Natural killer cell (primary cell): ENCODE measurements at regions not wholly inside any gene's neighbourhood (a gene's known extent, or its start where the extent isn't known, plus 50 kb on each side); places are given as distances from the start of the nearest gene placed in this dataset.

Source experiments
- ATAC-seq, 3 donors: fragments of 150-1000 bp in 2 of 3; fragments of 200-7000 bp in 1 of 3; cut with Tn5 transposase; 1 replicate in 1 of 3; 2 replicates in 2 of 3; pipeline ENCODE4 v1.10.0; 2021; ENCODE audit warnings: mild to moderate bottlenecking in 2 of 3, moderate library complexity in 2 of 3
- DNase-seq, 2 donors: peaks; one replicate each; pipeline versions ENCODE4 v3.0.0 to v3.0.0-alpha.2; 2013 to 2021; ENCODE audit warnings: mixed read lengths in 1 of 2
- H3K27ac ChIP-seq: one replicate; pipeline ENCODE4 v1.5.1; 2013; ENCODE audit warnings: mild to moderate bottlenecking, low read length
- H3K27me3 ChIP-seq: one replicate; pipeline ENCODE4 v1.6.1; 2013; ENCODE audit warnings: low read length; ENCODE audit not compliant: control insufficient read depth, insufficient read depth
- H3K36me3 ChIP-seq: one replicate; pipeline ENCODE4 v1.6.1; 2013; ENCODE audit warnings: low read length; ENCODE audit not compliant: control insufficient read depth, insufficient read depth
- H3K4me1 ChIP-seq: one replicate; pipeline ENCODE4 v1.6.1; 2013; ENCODE audit warnings: low read length; ENCODE audit not compliant: control insufficient read depth, insufficient read depth
- H3K4me3 ChIP-seq: one replicate; pipeline ENCODE4 v1.5.1; 2013; ENCODE audit warnings: low read length
- H3K9me3 ChIP-seq: one replicate; pipeline ENCODE4 v1.6.1; 2013; ENCODE audit warnings: low read length; ENCODE audit not compliant: control insufficient read depth, insufficient read depth
- H3K27ac Mint-ChIP-seq, 2 donors: one replicate each; pipeline ENCODE4 v1.8.0; 2022; ENCODE audit warnings: mild to moderate bottlenecking in 2 of 2, mixed read lengths in 2 of 2, moderate library complexity in 1 of 2
- H3K27me3 Mint-ChIP-seq, 2 donors: one replicate each; pipeline ENCODE4 v1.8.0; 2022; ENCODE audit warnings: low read depth in 2 of 2, mixed read lengths in 2 of 2
- H3K36me3 Mint-ChIP-seq: one replicate; pipeline ENCODE4 v1.8.0; 2022; ENCODE audit warnings: mixed read lengths
- H3K4me1 Mint-ChIP-seq, 2 donors: one replicate each; pipeline ENCODE4 v1.8.0; 2022; ENCODE audit warnings: mixed read lengths in 2 of 2
- H3K4me3 Mint-ChIP-seq: one replicate; pipeline ENCODE4 v1.8.0; 2022; ENCODE audit warnings: mild to moderate bottlenecking, moderate library complexity, mixed read lengths
- H3K9me3 Mint-ChIP-seq, 2 donors: one replicate each; pipeline ENCODE4 v1.8.0; 2022; ENCODE audit warnings: mixed read lengths in 2 of 2
- WGBS: methylation state at CpG from one replicate; pipeline ENCODE4 v1.1.7; 2013; ENCODE audit warnings: missing lambda C conversion rate; ENCODE audit not compliant: insufficient coverage; 5-methylcytosine and 5-hydroxymethylcytosine counted together
- intact Hi-C: fragments of 100-400 bp; cut with micrococcal nuclease; formaldehyde crosslinking; loops from one replicate; pipeline ENCODE4 v1.14.2; 2022
- TF ChIP-seq, protein P1 (sequence below): fragments of 200-600 bp; IDR thresholded peaks from one replicate; pipeline ENCODE4 v1.8.0; 2022; ENCODE audit warnings: antibody characterized with exemption

DNA sequence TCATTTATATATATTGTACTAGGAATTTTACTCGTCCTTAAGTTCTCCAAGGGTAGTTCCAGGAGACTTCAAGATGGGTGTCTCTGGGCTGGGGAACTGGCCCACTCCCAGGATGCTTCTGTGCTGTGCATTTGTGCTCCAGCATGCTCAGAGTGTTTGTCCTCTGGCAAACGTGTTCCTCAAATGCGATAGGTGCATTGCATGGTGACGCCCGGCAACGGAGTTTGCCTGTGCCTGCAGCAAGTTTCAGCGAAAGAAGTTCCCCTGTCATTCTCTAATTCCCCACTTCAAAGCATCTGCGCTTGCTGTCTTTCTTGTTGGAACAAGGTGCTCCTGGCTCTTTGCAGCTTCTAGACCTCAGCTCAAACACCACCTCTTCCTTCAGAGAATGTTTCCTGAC is 465.1 kb downstream of the GALR1 start:
- no peaks in the 10 kb centered on the region for H3K27me3 ChIP-seq
- ATAC-seq (no peak), DNase-seq (no peak)
- no peaks in the 10 kb centered on the region for H3K9me3 ChIP-seq
- Mint-ChIP-seq H3K27me3 (peaks cover 19 to 40% of the 10 kb centered on the region in 2 donors), H3K4me3 (no peak overlapping the region), H3K4me1 (no peaks in the 10 kb centered on the region), H3K27ac (no peak overlapping the region), H3K9me3 (no peaks in the 10 kb centered on the region), H3K36me3 (no peaks in the 10 kb centered on the region)
- H3K4me1 ChIP-seq: no peaks in the 10 kb centered on the region
- TF ChIP-seq, protein P1, sequence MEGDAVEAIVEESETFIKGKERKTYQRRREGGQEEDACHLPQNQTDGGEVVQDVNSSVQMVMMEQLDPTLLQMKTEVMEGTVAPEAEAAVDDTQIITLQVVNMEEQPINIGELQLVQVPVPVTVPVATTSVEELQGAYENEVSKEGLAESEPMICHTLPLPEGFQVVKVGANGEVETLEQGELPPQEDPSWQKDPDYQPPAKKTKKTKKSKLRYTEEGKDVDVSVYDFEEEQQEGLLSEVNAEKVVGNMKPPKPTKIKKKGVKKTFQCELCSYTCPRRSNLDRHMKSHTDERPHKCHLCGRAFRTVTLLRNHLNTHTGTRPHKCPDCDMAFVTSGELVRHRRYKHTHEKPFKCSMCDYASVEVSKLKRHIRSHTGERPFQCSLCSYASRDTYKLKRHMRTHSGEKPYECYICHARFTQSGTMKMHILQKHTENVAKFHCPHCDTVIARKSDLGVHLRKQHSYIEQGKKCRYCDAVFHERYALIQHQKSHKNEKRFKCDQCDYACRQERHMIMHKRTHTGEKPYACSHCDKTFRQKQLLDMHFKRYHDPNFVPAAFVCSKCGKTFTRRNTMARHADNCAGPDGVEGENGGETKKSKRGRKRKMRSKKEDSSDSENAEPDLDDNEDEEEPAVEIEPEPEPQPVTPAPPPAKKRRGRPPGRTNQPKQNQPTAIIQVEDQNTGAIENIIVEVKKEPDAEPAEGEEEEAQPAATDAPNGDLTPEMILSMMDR: no peak
- WGBS: 91% methylated on average over 8 of the region's 8 CpGs
- H3K36me3 ChIP-seq: no peaks in the 10 kb centered on the region
- H3K27ac ChIP-seq: no peak overlapping the region
- intact Hi-C loops: no loop called here
- H3K4me3 ChIP-seq: no peak overlapping the region

DNA sequence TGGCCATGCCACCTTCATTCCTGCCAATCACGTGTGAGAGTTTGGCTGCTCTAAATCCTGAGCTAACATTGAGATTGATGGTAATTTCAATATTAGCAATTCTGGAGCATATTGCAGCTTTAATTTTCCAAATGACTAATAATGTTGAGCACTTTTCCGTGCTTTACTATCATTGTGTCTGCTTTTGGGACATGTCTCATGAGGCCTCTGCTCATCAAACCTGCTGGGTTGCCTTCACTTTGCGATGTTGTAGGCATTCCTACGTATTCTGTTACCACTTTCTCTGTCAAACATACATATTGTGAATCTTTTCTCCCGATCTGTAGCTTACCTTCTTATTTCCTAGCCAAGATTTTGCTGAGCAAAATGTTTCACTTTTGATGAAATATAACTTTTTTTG is 466.6 kb downstream of the GALR1 start:
- no peak overlapping the region for H3K4me3 ChIP-seq
- 85% methylated on average over 4 of the region's 5 CpGs for WGBS
- H3K4me3 Mint-ChIP-seq: no peak overlapping the region
- H3K4me1 ChIP-seq: no peaks in the 10 kb centered on the region
- H3K27me3 Mint-ChIP-seq: peaks cover 15 to 33% of the 10 kb centered on the region in 2 donors
- H3K27ac ChIP-seq: no peak overlapping the region
- TF ChIP-seq, protein P1: no peak
- H3K4me1 Mint-ChIP-seq: no peaks in the 10 kb centered on the region
- ATAC-seq (no peak), DNase-seq (no peak)
- intact Hi-C loops: no loop called here
- no peaks in the 10 kb centered on the region for H3K9me3 Mint-ChIP-seq
- H3K9me3 ChIP-seq: no peaks in the 10 kb centered on the region
- no peak overlapping the region for H3K27ac Mint-ChIP-seq
- no peaks in the 10 kb centered on the region for H3K36me3 Mint-ChIP-seq
- no peaks in the 10 kb centered on the region for H3K27me3 ChIP-seq
- no peaks in the 10 kb centered on the region for H3K36me3 ChIP-seq

DNA sequence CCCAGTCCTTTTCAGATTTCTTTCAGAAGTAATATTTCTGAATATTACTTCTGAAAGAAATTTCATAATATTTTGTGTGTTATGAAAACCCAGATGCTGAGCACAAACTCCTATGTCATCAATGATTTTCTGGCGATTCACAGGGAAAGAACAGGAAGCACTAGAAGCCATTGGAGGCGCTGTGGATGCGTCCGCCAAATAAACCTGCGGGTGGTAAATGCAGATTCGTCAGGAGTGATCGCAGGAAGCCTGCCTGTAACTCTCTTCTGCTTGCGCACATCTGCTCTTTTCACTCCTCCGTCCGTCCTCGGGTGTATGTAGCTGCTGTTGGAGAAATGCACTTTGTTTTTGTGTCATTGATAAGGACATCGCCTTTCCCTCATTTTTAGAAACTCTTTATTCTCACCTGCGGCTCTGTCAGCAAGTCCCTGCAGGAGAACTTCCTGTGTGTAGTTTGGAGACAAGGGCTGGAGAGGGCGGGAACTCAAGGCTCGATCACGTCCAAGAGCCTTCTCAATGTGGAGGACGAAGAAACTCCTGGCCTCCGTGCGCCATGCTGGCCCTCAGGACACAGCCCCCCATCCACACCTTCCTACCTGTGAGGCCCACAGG is 483.8 kb downstream of the GALR1 start:
- ATAC-seq (no peak), DNase-seq (no peak)
- H3K4me3 Mint-ChIP-seq: no peak overlapping the region
- peaks cover 2% of the 10 kb centered on the region for H3K27me3 ChIP-seq
- WGBS: 86% methylated on average over 14 of the region's 19 CpGs
- no peaks in the 10 kb centered on the region for H3K36me3 Mint-ChIP-seq
- no peak overlapping the region for H3K27ac ChIP-seq
- no peaks in the 10 kb centered on the region for H3K9me3 Mint-ChIP-seq
- no peaks in the 10 kb centered on the region for H3K36me3 ChIP-seq
- H3K4me1 ChIP-seq: no peaks in the 10 kb centered on the region
- H3K27ac Mint-ChIP-seq: no peak overlapping the region
- H3K4me3 ChIP-seq: no peak overlapping the region
- H3K9me3 ChIP-seq: no peaks in the 10 kb centered on the region
- TF ChIP-seq, protein P1: no peak
- intact Hi-C loops: no loop called here
- H3K27me3 Mint-ChIP-seq: peaks cover 4 to 62% of the 10 kb centered on the region in 2 donors
- peaks cover 6 to 9% of the 10 kb centered on the region in 2 donors for H3K4me1 Mint-ChIP-seq

DNA sequence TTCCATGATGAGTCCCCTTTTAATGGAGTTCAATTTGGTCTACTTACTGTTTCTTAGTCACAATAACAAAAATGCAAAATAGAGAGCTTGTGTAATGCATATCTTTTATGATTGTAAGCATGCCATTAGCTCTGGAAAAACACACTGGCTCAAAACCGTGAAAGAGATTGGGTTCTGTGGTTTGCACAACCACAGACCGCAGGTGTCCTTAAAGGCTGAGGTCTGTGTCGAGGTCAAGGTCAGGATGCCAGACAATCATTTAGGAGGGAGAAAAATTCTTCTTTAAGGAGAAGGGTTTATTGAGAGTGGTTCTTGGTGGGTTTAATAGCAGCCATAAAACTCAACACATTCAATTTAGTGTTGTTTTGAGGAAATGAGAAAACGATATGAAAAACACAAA is 487.2 kb downstream of the GALR1 start:
- H3K36me3 Mint-ChIP-seq: no peaks in the 10 kb centered on the region
- intact Hi-C loops: no loop called here
- peaks cover 6 to 9% of the 10 kb centered on the region in 2 donors for H3K4me1 Mint-ChIP-seq
- H3K4me3 Mint-ChIP-seq: no peak overlapping the region
- ATAC-seq (no peak), DNase-seq (no peak)
- Histone ChIP-seq H3K4me3 (no peak overlapping the region), H3K4me1 (no peaks in the 10 kb centered on the region), H3K9me3 (no peaks in the 10 kb centered on the region), H3K36me3 (no peaks in the 10 kb centered on the region), H3K27ac (no peak overlapping the region), H3K27me3 (peaks cover 2% of the 10 kb centered on the region)
- TF ChIP-seq, protein P1: no peak
- H3K27ac Mint-ChIP-seq: no peak overlapping the region
- peaks cover 10 to 69% of the 10 kb centered on the region in 2 donors for H3K27me3 Mint-ChIP-seq
- 43% methylated on average over 3 of the region's 4 CpGs for WGBS
- no peaks in the 10 kb centered on the region for H3K9me3 Mint-ChIP-seq
